RPMI8226 (cell line): ENCODE measurements at regions not wholly inside any gene's neighbourhood (a gene's known extent, or its start where the extent isn't known, plus 50 kb on each side); places are given as distances from the start of the nearest gene placed in this dataset.
A peak's percentile ranks its signal among the peaks of the same experiment; 100 is the strongest.

Experiments
- DNase-seq: peaks from one replicate; pipeline ENCODE4 v3.0.0-alpha.2; 2015

GRCh38 chr10:94043431-94043990 lies 49.8 kb downstream of the PLCE1 start:
- no peak for DNase-seq

- no peak for DNase-seq
Measured at GRCh38 chr10:94046098-94046497, 52.4 kb downstream of the PLCE1 start.

GRCh38 chr10:94047293-94047692 lies 53.6 kb downstream of the PLCE1 start:
- DNase-seq: no peak

GRCh38 chr10:94049911-94050310 lies 56.2 kb downstream of the PLCE1 start:
- no peak for DNase-seq

- DNase-seq: no peak
Measured at GRCh38 chr10:94052281-94052680, 58.5 kb downstream of the PLCE1 start.

- DNase-seq: no peak
Measured at GRCh38 chr10:94052866-94053791, 59.4 kb downstream of the PLCE1 start.

DNA sequence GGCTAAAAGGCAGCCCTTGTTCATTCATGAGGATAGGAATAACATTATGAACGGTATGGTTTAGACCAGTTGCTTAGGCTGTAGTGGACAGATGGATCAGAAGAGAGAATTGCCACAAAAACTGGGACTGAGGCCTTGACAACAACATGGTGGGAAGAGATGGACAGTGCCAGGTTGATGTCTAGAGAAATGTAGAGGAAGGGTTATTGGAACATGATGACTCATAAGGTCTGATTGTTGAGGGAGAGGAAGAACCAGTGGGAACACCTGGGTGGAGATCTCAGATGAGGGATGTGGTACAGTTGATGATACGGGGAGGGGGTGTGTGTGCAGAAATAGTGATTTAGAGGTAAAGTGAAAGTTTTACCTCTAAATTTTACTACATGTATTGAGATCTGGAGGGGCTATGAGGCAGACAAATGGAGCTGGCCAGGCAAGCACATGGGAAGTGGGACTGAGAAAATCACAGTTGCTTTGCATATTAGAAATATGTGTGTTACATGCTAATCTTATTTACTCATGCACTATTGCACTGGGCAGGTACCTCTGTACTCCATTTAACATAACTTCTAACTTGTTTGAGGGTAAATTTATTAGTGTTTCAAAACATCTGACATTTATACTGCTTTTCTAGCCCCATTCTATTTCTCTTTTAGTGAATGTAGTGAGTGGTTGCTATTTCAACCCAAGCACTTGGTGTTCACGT lies 65.6 kb downstream of the PLCE1 start:
- DNase-seq: no peak

DNA sequence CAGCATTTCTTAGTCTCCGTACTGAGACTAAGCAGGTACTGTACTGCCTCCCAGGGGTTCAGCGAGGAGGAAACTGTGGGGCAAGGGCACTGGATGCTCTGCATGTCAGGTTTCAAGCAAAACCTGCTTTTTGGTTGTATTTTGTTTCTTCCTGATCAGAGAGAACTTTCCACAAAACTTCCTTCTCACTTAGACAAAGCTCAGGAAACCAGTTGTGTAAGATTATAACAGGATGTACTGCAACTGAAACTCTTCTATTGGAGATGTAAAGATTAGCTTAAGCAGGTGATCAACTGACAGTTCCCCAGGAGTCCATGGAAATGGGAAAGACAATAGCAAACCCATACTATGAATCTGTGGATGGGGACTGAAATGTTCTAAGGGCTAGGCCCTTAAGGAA lies 67.3 kb downstream of the PLCE1 start:
- no peak for DNase-seq

DNA sequence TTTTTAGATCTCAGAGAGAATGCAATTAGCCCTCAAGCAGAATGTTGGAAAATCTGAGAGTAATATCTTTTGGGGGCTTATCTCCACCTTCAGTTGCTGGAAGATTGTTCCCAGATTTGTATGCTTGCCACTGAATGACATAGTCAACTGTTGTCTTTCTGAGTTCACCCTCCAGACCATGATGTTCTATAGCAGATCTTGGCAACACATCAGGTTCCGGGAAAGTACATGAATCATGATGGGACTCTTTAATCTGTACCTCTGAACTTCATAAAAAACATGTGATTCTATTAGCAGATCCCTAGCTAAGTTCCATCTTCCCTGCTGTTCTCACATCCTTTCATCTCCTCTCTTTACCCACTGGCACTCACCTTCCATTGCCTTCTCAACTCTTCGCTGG lies 68.9 kb downstream of the PLCE1 start:
- DNase-seq: no peak

- no peak for DNase-seq
Measured at GRCh38 chr10:94065362-94065761, 71.6 kb downstream of the PLCE1 start.

GRCh38 chr10:94065787-94066186 lies 72.1 kb downstream of the PLCE1 start:
- DNase-seq: no peak

DNA sequence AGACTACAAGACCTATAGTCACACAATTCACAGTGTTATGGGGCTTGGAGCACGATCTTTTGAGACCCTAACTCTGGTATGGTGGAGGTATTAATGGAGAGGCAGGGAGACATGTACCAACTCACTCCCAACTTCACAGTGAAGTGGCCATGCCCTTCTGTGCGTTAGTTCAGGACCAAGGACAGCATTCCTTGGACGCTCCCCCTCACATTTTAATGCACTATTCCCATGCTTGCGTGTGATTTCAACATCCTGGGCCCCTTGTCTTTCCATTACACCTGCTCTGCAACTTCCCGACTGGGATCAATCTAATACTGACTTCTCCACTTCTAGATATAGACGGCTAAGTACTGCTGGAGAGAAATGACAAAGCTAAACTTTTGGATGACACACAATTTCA lies 72.7 kb downstream of the PLCE1 start:
- DNase-seq: peak; percentile 17

DNA sequence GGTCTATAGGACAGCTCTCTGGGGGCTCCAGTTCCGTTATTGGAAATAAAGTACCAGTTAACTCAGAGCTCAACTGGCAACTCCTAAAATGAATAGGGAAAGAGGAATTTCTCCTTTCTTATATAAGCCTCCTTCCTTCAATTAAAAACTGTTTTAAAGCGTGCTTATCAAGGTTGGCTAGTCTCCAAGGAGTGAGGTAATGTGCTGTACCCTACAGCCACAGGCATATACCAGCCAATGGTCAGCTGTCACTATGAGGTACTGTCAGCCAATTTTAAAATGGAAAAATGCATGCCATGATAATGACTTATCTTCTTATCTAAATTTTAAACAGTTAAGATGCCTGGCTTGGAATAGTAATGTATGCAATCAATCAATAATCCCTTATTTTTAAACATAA lies 76.2 kb downstream of the PLCE1 start:
- no peak for DNase-seq

GRCh38 chr10:94074462-94074861 lies 80.7 kb downstream of the PLCE1 start:
- DNase-seq: no peak

DNA sequence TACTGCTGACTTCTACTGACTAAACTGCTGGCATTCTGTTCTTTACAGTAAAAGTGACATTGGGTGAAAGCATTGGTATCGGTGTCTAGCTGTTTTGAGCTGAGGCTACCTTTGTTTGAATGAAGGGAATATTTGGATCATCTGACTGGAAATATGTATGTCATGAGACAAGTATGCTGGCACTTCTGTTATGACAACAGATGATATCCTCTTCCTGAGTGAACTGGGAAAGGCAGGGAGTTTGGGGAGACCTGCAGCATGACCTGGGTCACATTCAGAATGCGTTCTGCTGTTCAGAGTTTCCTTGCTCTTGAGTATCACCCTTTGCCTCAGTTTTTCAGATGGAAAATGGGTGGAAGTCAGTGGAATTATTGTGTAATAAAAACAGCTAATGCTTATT lies 81.8 kb downstream of the PLCE1 start:
- no peak for DNase-seq

DNA sequence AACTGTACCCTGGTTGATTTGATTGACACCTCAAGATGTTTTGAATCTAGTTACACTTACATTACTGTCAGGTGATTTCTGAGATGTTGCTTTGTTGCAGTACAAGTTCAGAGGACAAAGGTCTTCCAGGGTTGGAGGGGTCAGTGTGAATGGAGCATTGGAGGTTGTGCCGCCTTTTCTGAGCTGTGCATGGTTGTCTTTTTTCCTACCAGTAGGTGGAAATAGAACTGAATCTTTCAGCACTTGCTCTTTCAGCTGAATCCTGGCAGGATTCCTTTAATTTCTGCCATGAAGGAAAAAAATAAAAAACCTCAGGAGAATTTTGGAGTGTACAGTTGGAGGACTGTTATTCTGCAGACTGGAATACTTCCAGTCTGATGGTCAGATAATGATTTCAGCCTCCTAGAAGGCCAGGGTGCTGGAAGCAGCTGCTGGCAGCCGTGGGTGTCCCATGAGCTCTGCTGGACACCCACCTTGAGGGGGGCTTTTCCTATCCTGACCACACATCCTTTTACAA lies 82.7 kb downstream of the PLCE1 start:
- no peak for DNase-seq

DNA sequence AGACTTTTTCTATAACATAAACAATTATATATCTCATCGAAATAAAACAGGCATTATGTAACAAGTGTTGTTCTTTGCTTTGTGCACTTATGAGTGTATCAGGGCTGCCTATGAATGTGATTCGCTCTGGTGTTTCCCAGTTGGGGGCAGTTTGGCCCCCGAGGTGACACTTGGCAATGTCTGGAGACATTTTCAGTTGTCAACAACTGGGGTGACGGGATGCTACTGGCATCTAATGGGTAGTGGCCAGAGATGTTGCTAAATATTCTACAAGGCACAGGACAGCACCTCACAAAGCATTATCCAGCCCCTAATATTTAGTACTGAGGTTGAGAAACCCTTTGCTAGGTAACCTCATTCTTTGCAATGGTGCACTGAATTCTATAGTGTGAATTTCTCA lies 83.3 kb downstream of the PLCE1 start:
- no peak for DNase-seq

DNA sequence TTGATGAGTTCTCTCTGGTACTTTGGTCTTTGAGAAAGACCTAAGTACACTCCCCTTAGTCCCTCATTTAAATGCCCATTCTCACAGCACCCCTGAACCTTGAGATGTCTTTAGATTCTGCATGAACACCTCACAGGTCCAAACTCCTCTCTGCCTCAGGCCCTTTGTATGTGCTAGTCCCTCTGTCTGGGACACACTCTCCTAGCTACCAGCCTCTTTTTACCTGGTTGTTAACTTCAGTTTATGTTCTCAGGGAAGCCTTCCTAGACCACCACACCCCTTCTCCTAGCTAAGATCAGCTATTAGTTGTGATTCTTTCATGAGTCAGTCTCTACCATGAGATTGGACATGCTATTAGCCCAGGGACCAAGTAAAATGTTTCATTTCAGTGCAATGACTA lies 86.4 kb downstream of the PLCE1 start:
- DNase-seq: no peak

- DNase-seq: no peak
Measured at GRCh38 chr10:94083662-94084265, 90.0 kb downstream of the PLCE1 start.

- no peak for DNase-seq
Measured at GRCh38 chr10:94084344-94084743, 90.6 kb downstream of the PLCE1 start.

DNA sequence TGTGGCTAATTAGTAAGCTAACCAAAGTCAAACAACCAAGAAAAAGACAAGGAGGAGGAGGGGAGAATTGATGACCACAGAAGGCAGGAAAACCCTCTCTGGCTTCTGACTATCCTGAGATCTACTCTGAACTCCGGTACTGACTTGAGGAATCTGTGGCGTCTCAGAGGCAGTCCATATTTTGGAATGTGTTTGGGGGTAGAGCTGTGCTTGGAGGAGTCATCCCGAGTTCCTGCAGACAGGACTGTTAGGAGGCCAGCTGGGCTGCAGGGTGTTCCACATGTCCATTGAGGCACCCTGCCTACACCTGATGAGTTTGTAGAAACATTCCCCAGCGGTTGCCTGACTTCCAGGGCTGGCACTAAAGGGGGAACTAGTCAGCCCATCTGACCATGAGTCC lies 91.6 kb downstream of the PLCE1 start:
- DNase-seq: no peak

DNA sequence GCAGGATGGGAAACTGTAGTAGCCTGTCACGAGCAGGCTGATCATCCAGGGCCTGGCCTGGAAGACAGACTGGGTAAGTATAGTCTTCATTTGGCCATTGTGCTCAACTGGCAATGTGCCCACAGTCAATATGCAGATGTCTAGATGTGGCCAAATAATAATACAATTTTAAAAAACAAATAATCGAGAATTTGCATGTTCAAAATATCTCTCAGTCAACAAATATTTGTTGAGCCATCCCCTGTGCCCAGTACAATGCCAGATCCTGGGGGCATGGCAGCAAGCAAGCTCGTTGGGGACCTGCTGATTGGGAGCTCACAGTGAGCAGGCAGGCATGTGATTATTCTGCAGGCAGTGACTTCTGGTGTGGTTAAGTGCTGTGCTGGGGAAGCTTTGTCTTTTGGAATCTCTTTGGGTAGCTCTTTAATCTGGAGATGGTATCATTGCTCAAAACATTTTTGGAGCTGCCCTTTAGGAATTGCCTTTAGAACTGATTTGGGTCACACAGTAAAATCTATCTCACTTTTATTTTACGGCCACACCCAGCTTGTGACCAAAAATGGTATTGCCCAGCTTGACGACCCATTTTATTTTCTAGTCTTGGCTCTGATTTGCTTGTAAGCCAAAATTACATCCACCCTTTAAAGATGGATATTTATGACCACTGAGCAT lies 92.2 kb downstream of the PLCE1 start:
- no peak for DNase-seq

- no peak for DNase-seq
Measured at GRCh38 chr10:94088926-94089381, 95.2 kb downstream of the PLCE1 start.
